HepG2 (cell line): ENCODE measurements at regions not wholly inside any gene's neighbourhood (a gene's known extent, or its start where the extent isn't known, plus 50 kb on each side); places are given as distances from the start of the nearest gene placed in this dataset.
"Not testable (repeated sequence)": the region's sequence is repeated elsewhere in the genome, so short reads cannot be mapped to it uniquely, and the experiment has no call there.

Experiments used
- ATF1 ChIP-seq: IDR thresholded peaks from 2 replicates; pipeline ENCODE4 v1.6.1; 2016; ENCODE audit warnings: mild to moderate bottlenecking, control low read depth
- CEBPZ ChIP-seq: IDR thresholded peaks from 2 replicates; pipeline ENCODE4 v1.6.1; 2012; ENCODE audit warnings: low read length, improper control_type of control experiment
- CTCF ChIP-seq: sonication (generic); formaldehyde crosslinking; IDR thresholded peaks from 2 replicates; pipeline ENCODE4 v1.5.0; 2020; ENCODE audit warnings: mild to moderate bottlenecking, missing genetic modification reagents, moderate library complexity
- DMTF1 ChIP-seq: sonication (generic); formaldehyde crosslinking; IDR thresholded peaks from 2 replicates; pipeline ENCODE4 v1.4.0; 2020; ENCODE audit warnings: mild to moderate bottlenecking, missing genetic modification reagents
- ETS1 ChIP-seq: sonication (generic); formaldehyde crosslinking; IDR thresholded peaks from 2 replicates; pipeline ENCODE4 v1.4.0; 2020; ENCODE audit warnings: missing genetic modification reagents
- HCFC1 ChIP-seq: fragments of 150-350 bp; IDR thresholded peaks from 2 replicates; pipeline ENCODE4 v1.6.1; 2014; ENCODE audit warnings: low read depth, low read length
- MTF1 ChIP-seq: sonication (generic); formaldehyde crosslinking; IDR thresholded peaks from 2 replicates; pipeline ENCODE4 v1.5.0; 2020; ENCODE audit warnings: missing genetic modification reagents
- POLR2A ChIP-seq, 2 experiments: IDR thresholded peaks; 2 replicates each; pipeline ENCODE4 v1.6.1; 2011; ENCODE audit warnings: low read depth in 2 of 2, low read length in 2 of 2, mild to moderate bottlenecking in 1 of 2, moderate library complexity in 1 of 2; ENCODE audit not compliant: insufficient read depth in 1 of 2
- POLR2AphosphoS2 ChIP-seq: IDR thresholded peaks from 2 replicates; pipeline ENCODE4 v1.6.1; 2011; ENCODE audit warnings: low read depth, low read length, improper control_type of control experiment
- SIX4 ChIP-seq: sonication (generic); formaldehyde crosslinking; IDR thresholded peaks from 2 replicates; pipeline ENCODE4 v1.4.0; 2020; ENCODE audit warnings: missing genetic modification reagents
- SNRNP70 ChIP-seq: fragments of 200-400 bp; formaldehyde crosslinking; IDR thresholded peaks from 2 replicates; pipeline ENCODE4 v1.6.1; 2017; ENCODE audit warnings: mild to moderate bottlenecking, low read depth, low read length, moderate library complexity
- ZNF224 ChIP-seq: sonication (generic); formaldehyde crosslinking; IDR thresholded peaks from 2 replicates; pipeline ENCODE4 v1.5.0; 2020; ENCODE audit warnings: mild to moderate bottlenecking, missing genetic modification reagents
- ZNF484 ChIP-seq: sonication (generic); formaldehyde crosslinking; IDR thresholded peaks from 2 replicates; pipeline ENCODE4 v1.5.1; 2020; ENCODE audit warnings: mild to moderate bottlenecking, low read depth, missing genetic modification reagents, borderline replicate concordance
- ZNF572 ChIP-seq: sonication (generic); formaldehyde crosslinking; IDR thresholded peaks from 2 replicates; pipeline ENCODE4 v1.5.1; 2020; ENCODE audit warnings: mild to moderate bottlenecking, missing genetic modification reagents

GRCh38 chr21:9018731-9019253 is 1502.6 kb upstream of the TPTE start:
- not testable (repeated sequence) for TF ChIP-seq SNRNP70; MTF1 (CRISPR knock-in tag); POLR2AphosphoS2; CTCF (CRISPR knock-in tag); HCFC1; ZNF224 (CRISPR knock-in tag); DMTF1 (CRISPR knock-in tag); SIX4 (CRISPR knock-in tag); POLR2A (IDR thresholded peaks at IDR 0.05; ENCODE audit: insufficient read depth in 1 of 2, low read depth in 2 of 2, low read length in 2 of 2); ZNF484 (CRISPR knock-in tag); ZNF572; ATF1 (CRISPR knock-in tag); ETS1 (CRISPR knock-in tag); CEBPZ
